Breast epithelium (tissue), 4 donors: ENCODE measurements at regions not wholly inside any gene's neighbourhood (a gene's known extent, or its start where the extent isn't known, plus 50 kb on each side); places are given as distances from the start of the nearest gene placed in this dataset.
"Not testable (repeated sequence)": the region's sequence is repeated elsewhere in the genome, so short reads cannot be mapped to it uniquely, and the experiment has no call there.

Experiments used
- DNase-seq, 2 donors: peaks; one replicate each; pipeline ENCODE4 v3.0.0-alpha.2; 2019; ENCODE audit warnings: low spot score in 2 of 2
- H3K27ac ChIP-seq, 2 donors: fragments of 200-600 bp; sonication (generic) in 1 of 2; one replicate each; pipeline ENCODE4 v1.5.1; 2016 to 2019; ENCODE audit warnings: mild to moderate bottlenecking in 1 of 2
- H3K27me3 ChIP-seq, 2 donors: fragments of 200-600 bp; sonication (generic) in 1 of 2; one replicate each; pipeline versions ENCODE4 v1.5.1 to v1.6.0; 2017 to 2019; ENCODE audit warnings: control low read depth in 1 of 2, mild to moderate bottlenecking in 1 of 2
- H3K36me3 ChIP-seq: fragments of 200-600 bp; one replicate; pipeline ENCODE4 v1.5.1; 2019
- H3K4me1 ChIP-seq, 2 donors: fragments of 200-600 bp; sonication (generic); one replicate each; pipeline ENCODE4 v1.5.1; 2016 to 2019; ENCODE audit warnings: control low read depth in 1 of 2
- H3K4me3 ChIP-seq, 3 donors: fragments of 200-600 bp; sonication (generic); 1 replicate in 2 of 3; 2 replicates in 1 of 3; pipeline ENCODE4 v1.5.1; 2016 to 2019; ENCODE audit warnings: mild to moderate bottlenecking in 3 of 3, moderate library complexity in 2 of 3
- H3K9me3 ChIP-seq, 2 donors: fragments of 200-600 bp; sonication (generic) in 1 of 2; one replicate each; pipeline ENCODE4 v1.5.1; 2016 to 2019; ENCODE audit warnings: control low read depth in 1 of 2
- POLR2A ChIP-seq: fragments of 450-650 bp; IDR thresholded peaks from one replicate; pipeline ENCODE4 v1.6.1; 2016; ENCODE audit warnings: antibody characterized with exemption, mild to moderate bottlenecking, moderate library complexity
- POLR2AphosphoS5 ChIP-seq, 3 donors: sonication (generic); formaldehyde crosslinking; IDR thresholded peaks; one replicate each; pipeline ENCODE4 v1.6.1; 2017; ENCODE audit warnings: antibody characterized with exemption in 3 of 3
- intact Hi-C: fragments of 100-400 bp; cut with DNase I; formaldehyde crosslinking; loops from one replicate; pipeline ENCODE4 v1.15.1; 2023; ENCODE audit warnings: low total_unique reads
- TF ChIP-seq, protein P1 (sequence below), 3 donors: fragments of 450-650 bp; IDR thresholded peaks; one replicate each; pipeline ENCODE4 v1.5.1; 2016 to 2017; ENCODE audit warnings: antibody characterized with exemption in 3 of 3, mild to moderate bottlenecking in 3 of 3, moderate library complexity in 3 of 3

DNA sequence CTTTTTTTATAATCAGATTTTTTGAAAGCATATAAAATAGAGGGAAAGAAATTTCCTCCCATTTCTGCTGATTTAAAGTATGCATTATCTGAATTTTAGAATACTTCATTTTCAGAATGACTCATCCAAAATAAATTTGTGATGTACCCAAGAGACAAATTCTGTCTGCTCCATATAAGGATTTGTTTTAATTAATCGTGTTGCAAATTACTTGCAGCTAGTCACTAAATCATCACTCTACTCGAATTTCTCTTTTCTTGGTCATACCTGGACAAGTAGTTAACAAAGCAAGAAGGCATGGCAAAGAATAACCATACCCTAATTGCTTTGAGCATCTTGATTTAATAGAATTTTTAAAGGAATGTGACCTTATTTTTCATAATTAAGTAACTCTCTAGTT, 284.1 kb upstream of the GRAMD2B start:
- no peaks in the 10 kb centered on the region for H3K27me3 ChIP-seq
- TF ChIP-seq, protein P1, sequence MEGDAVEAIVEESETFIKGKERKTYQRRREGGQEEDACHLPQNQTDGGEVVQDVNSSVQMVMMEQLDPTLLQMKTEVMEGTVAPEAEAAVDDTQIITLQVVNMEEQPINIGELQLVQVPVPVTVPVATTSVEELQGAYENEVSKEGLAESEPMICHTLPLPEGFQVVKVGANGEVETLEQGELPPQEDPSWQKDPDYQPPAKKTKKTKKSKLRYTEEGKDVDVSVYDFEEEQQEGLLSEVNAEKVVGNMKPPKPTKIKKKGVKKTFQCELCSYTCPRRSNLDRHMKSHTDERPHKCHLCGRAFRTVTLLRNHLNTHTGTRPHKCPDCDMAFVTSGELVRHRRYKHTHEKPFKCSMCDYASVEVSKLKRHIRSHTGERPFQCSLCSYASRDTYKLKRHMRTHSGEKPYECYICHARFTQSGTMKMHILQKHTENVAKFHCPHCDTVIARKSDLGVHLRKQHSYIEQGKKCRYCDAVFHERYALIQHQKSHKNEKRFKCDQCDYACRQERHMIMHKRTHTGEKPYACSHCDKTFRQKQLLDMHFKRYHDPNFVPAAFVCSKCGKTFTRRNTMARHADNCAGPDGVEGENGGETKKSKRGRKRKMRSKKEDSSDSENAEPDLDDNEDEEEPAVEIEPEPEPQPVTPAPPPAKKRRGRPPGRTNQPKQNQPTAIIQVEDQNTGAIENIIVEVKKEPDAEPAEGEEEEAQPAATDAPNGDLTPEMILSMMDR (IDR thresholded peaks at IDR 0.05), result no peak
- no peak for TF ChIP-seq POLR2A
- TF ChIP-seq POLR2AphosphoS5 (IDR thresholded peaks at IDR 0.05), result no peak
- no peak overlapping the region for H3K4me3 ChIP-seq
- no peaks in the 10 kb centered on the region for H3K36me3 ChIP-seq
- DNase-seq, result no peak
- H3K27ac ChIP-seq, result no peak overlapping the region
- intact Hi-C loops, result no loop called here
- peaks cover 0 to 17% of the 10 kb centered on the region in 2 donors for H3K4me1 ChIP-seq
- no peaks in the 10 kb centered on the region for H3K9me3 ChIP-seq

DNA sequence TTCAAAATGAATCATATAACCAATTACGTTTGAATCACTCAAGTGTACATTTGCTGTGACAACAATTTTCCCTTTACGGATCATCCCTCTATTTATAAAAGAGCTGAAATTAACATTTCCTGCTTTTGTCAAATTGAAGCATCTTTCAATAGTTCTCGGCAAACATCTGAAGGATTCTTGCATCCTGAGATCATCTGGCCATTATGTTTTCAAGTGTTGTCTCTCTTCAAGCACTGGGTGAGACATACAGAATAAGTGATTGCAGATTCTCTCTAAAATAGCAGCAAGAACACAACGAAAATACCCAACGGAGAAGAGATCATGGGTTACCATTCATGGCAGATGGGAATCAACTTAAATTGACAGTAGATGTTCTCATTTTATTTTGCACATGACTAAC, 283.4 kb upstream of the GRAMD2B start:
- H3K4me3 ChIP-seq, result no peak overlapping the region
- H3K4me1 ChIP-seq, result peaks cover 0 to 17% of the 10 kb centered on the region in 2 donors
- H3K27ac ChIP-seq, result no peak overlapping the region
- no peaks in the 10 kb centered on the region for H3K36me3 ChIP-seq
- TF ChIP-seq POLR2A (no peak), POLR2AphosphoS5 (IDR thresholded peaks at IDR 0.05) (no peak)
- TF ChIP-seq, protein P1 (IDR thresholded peaks at IDR 0.05), result no peak
- no peaks in the 10 kb centered on the region for H3K9me3 ChIP-seq
- intact Hi-C loops, result no loop called here
- no peak for DNase-seq
- no peaks in the 10 kb centered on the region for H3K27me3 ChIP-seq

DNA sequence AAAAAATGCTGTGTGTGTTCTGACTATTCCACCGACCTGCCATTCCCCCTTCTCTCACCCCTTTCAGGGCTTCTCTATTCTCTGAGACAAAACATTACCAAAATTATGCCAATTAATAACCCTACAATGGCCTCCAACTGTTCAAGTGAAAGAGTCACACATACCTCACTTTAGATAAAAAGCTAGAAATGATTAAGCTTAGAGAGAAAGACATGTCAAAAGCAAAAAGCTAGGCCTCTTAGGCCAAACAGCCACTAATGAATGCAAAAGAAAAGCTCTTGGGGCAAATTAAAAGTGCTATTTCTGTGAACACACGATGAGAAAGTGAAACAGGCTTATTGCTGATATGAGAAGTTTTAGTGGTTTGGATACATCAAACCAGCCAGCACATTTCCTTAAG, 279.6 kb upstream of the GRAMD2B start:
- no peak overlapping the region for H3K27ac ChIP-seq
- H3K4me1 ChIP-seq, result peaks cover 0 to 6% of the 10 kb centered on the region in 2 donors
- H3K36me3 ChIP-seq, result no peaks in the 10 kb centered on the region
- DNase-seq, result no peak
- H3K27me3 ChIP-seq, result no peaks in the 10 kb centered on the region
- no peak overlapping the region for H3K4me3 ChIP-seq
- no peak for TF ChIP-seq POLR2A
- TF ChIP-seq POLR2AphosphoS5 (IDR thresholded peaks at IDR 0.05), result no peak
- TF ChIP-seq, protein P1 (IDR thresholded peaks at IDR 0.05), result no peak
- intact Hi-C loops, result no loop called here
- H3K9me3 ChIP-seq, result no peaks in the 10 kb centered on the region

DNA sequence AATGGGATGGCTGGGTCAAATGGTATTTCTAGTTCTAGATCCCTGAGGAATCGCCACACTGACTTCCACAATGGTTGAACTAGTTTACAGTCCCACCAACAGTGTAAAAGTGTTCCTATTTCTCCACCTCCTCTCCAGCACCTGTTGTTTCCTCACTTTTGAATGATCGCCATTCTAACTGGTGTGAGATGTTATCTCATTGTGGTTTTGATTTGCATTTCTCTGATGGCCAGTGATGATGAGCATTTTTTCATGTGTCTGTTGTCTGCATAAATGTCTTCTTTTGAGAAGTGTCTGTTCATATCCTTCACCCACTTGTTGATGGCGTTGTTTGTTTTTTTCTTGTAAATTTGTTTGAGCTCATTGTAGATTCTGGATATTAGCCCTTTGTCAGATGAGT, 272.9 kb upstream of the GRAMD2B start:
- H3K36me3 ChIP-seq, intact Hi-C loops, H3K27me3 ChIP-seq, H3K27ac ChIP-seq, H3K9me3 ChIP-seq, H3K4me1 ChIP-seq, DNase-seq, H3K4me3 ChIP-seq: not testable (repeated sequence)

DNA sequence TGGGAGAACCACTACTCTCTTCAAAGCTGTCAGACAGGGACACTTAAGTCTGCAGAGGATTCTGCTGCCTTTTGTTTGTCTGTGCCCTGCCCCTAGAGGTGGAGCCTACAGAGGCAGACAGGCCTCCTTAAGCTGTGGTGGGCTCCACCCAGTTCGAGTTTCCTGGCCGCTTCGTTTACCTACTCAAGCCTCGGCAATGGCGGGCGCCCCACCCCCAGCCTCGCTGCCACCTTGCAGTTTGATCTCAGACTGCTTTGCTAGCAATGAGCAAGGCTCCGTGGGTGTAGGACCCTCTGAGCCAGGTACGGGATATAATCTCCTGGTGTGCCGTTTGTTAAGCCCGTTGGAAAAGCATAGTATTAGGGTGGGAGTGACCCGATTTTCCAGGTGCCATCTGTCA, 267.9 kb upstream of the GRAMD2B start:
- peaks cover 9 to 16% of the 10 kb centered on the region in 2 donors for H3K9me3 ChIP-seq
- intact Hi-C loops, H3K27ac ChIP-seq, H3K27me3 ChIP-seq, H3K4me1 ChIP-seq, H3K36me3 ChIP-seq, DNase-seq, H3K4me3 ChIP-seq: not testable (repeated sequence)

DNA sequence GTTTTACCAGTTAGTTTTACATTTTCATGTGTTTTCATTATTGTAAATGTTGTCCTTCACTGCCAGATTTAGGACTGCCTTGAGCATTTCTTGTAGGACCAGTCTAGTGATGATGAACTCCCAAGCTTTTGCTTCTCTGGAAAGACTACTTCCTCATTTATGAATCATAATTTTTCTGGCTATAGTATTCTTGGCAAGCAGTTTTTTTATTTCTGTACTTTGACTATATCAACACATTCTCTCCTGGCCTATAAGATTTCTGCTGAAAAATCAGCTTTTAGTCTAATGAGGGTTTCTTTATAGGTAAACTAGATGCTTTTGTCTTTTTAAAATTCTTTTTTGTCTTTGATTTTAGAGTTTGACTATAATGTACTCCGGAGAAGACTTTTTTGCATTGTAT, 256.8 kb upstream of the GRAMD2B start:
- H3K4me1 ChIP-seq, result no peaks in the 10 kb centered on the region
- intact Hi-C loops, result no loop called here
- H3K4me3 ChIP-seq, result no peak overlapping the region
- DNase-seq, result no peak
- H3K27ac ChIP-seq, result no peak overlapping the region
- H3K9me3 ChIP-seq, result peaks cover 20 to 28% of the 10 kb centered on the region in 2 donors
- no peaks in the 10 kb centered on the region for H3K36me3 ChIP-seq
- TF ChIP-seq POLR2A, result no peak
- TF ChIP-seq, protein P1 (IDR thresholded peaks at IDR 0.05), result no peak
- no peak for TF ChIP-seq POLR2AphosphoS5 (IDR thresholded peaks at IDR 0.05)
- no peaks in the 10 kb centered on the region for H3K27me3 ChIP-seq
